ENCODE measurements at regions not wholly inside any gene's neighbourhood (a gene's known extent, or its start where the extent isn't known, plus 50 kb on each side); places are given as distances from the start of the nearest gene placed in this dataset.

DNA sequence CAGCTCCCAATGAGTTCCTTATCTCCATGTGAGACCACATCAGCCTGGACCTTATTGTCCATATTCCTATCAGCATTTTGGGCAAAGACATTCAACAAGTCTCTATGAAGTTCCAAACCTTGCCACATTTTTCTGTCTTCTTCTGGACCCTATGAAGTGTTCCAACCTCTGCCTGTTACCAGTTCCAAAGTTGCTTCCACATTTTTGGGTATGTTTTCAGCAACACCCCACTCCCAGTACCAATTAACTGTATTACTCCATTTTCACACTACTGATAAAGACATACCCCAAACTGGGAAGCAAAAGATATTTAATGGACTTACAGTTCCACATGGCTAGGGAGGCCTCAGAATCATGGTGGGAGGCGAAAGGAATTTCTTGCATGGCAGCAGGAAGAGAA lies 548.5 kb downstream of the CHSY3 start:
- TF ChIP-seq POLR2AphosphoS5 (IDR thresholded peaks at IDR 0.05; ENCODE audit: low read depth, low read length) (no peak), POLR2A (IDR thresholded peaks at IDR 0.05; ENCODE audit: low read depth, low read length) (no peak)
